ENCODE measurements at regions not wholly inside any gene's neighbourhood (a gene's known extent, or its start where the extent isn't known, plus 50 kb on each side); places are given as distances from the start of the nearest gene placed in this dataset.
"Not testable (repeated sequence)": the region's sequence is repeated elsewhere in the genome, so short reads cannot be mapped to it uniquely, and the experiment has no call there.

- H3K27ac ChIP-seq: no peak overlapping the region
- H3K4me1 ChIP-seq: no peaks in the 10 kb centered on the region
- no peak overlapping the region for H3K4me2 ChIP-seq
- H3K36me3 ChIP-seq: no peaks in the 10 kb centered on the region
- no peak overlapping the region for H3K4me3 ChIP-seq
- H4K20me1 ChIP-seq: no peaks in the 10 kb centered on the region
- 0 out of 2 replicates have a peak, but pooled peaks cover 5% of the 10 kb centered on the region for H3K9me3 ChIP-seq
- H3K27me3 ChIP-seq: no peaks in the 10 kb centered on the region
- TF ChIP-seq Cebpa-rat (IDR thresholded peaks at IDR 0.05): no peak
- H3K9ac ChIP-seq: no peak overlapping the region
Observed at GRCh38 chr2:184993746-184994145, 395.4 kb downstream of the ZNF804A start.

- H3K27me3 ChIP-seq: no peaks in the 10 kb centered on the region
- H3K27ac ChIP-seq: no peak overlapping the region
- no peak for TF ChIP-seq Cebpa-rat (IDR thresholded peaks at IDR 0.05)
- H3K9ac ChIP-seq: no peak overlapping the region
- no peaks in the 10 kb centered on the region for H3K36me3 ChIP-seq
- H3K4me3 ChIP-seq: no peak overlapping the region
- H3K4me1 ChIP-seq: no peaks in the 10 kb centered on the region
- H3K4me2 ChIP-seq: no peak overlapping the region
- no peaks in the 10 kb centered on the region for H3K9me3 ChIP-seq
- no peaks in the 10 kb centered on the region for H4K20me1 ChIP-seq
Observed at GRCh38 chr2:185006481-185006880, 408.2 kb downstream of the ZNF804A start.

- Histone ChIP-seq H3K4me2 (no peak overlapping the region), H3K27ac (no peak overlapping the region), H3K27me3 (no peaks in the 10 kb centered on the region), H3K36me3 (no peaks in the 10 kb centered on the region), H3K9me3 (peaks cover 20% of the 10 kb centered on the region), H4K20me1 (no peaks in the 10 kb centered on the region), H3K9ac (no peak overlapping the region), H3K4me1 (peaks cover 6% of the 10 kb centered on the region; the same call in 1 of the 2 replicates), H3K4me3 (no peak overlapping the region)
- TF ChIP-seq Cebpa-rat (IDR thresholded peaks at IDR 0.05): no peak
Observed at GRCh38 chr2:185012643-185013042, 414.3 kb downstream of the ZNF804A start.

GRCh38 chr2:185014076-185014475 is 415.7 kb downstream of the ZNF804A start:
- peaks cover 20% of the 10 kb centered on the region for H3K9me3 ChIP-seq
- H3K9ac ChIP-seq: no peak overlapping the region
- no peaks in the 10 kb centered on the region for H3K27me3 ChIP-seq
- H3K36me3 ChIP-seq: no peaks in the 10 kb centered on the region
- H4K20me1 ChIP-seq: no peaks in the 10 kb centered on the region
- no peak overlapping the region for H3K4me3 ChIP-seq
- no peak for TF ChIP-seq Cebpa-rat (IDR thresholded peaks at IDR 0.05)
- H3K4me2 ChIP-seq: no peak overlapping the region
- no peak overlapping the region for H3K27ac ChIP-seq
- peaks cover 6% of the 10 kb centered on the region; the same call in 1 of the 2 replicates for H3K4me1 ChIP-seq

GRCh38 chr2:185025891-185026290 is 427.6 kb downstream of the ZNF804A start:
- not testable (repeated sequence) for H3K4me3 ChIP-seq, H3K4me2 ChIP-seq, H3K27ac ChIP-seq, H3K27me3 ChIP-seq, H3K9me3 ChIP-seq, H3K4me1 ChIP-seq, H3K9ac ChIP-seq, H4K20me1 ChIP-seq, H3K36me3 ChIP-seq

GRCh38 chr2:185035906-185036305 is 437.6 kb downstream of the ZNF804A start:
- TF ChIP-seq Cebpa-rat (IDR thresholded peaks at IDR 0.05): no peak
- no peak overlapping the region for H3K4me3 ChIP-seq
- no peak overlapping the region for H3K27ac ChIP-seq
- H3K27me3 ChIP-seq: no peaks in the 10 kb centered on the region
- no peaks in the 10 kb centered on the region for H3K9me3 ChIP-seq
- no peaks in the 10 kb centered on the region for H3K36me3 ChIP-seq
- H3K9ac ChIP-seq: no peak overlapping the region
- no peaks in the 10 kb centered on the region for H4K20me1 ChIP-seq
- H3K4me1 ChIP-seq: no peaks in the 10 kb centered on the region
- H3K4me2 ChIP-seq: no peak overlapping the region

- Histone ChIP-seq H3K27ac (no peak overlapping the region), H3K4me2 (no peak overlapping the region), H3K36me3 (no peaks in the 10 kb centered on the region), H3K27me3 (no peaks in the 10 kb centered on the region), H3K4me3 (no peak overlapping the region), H3K9me3 (no peaks in the 10 kb centered on the region), H4K20me1 (no peaks in the 10 kb centered on the region), H3K9ac (no peak overlapping the region), H3K4me1 (no peaks in the 10 kb centered on the region)
- no peak for TF ChIP-seq Cebpa-rat (IDR thresholded peaks at IDR 0.05)
Observed at GRCh38 chr2:185044323-185044874, 446.1 kb downstream of the ZNF804A start.

- Histone ChIP-seq H3K9ac (no peak overlapping the region), H3K4me3 (no peak overlapping the region), H3K4me1 (no peaks in the 10 kb centered on the region), H3K4me2 (no peak overlapping the region), H3K27me3 (no peaks in the 10 kb centered on the region), H4K20me1 (no peaks in the 10 kb centered on the region), H3K9me3 (no peaks in the 10 kb centered on the region), H3K27ac (no peak overlapping the region), H3K36me3 (no peaks in the 10 kb centered on the region)
- TF ChIP-seq Cebpa-rat (IDR thresholded peaks at IDR 0.05): no peak
Observed at GRCh38 chr2:185050804-185051203, 452.5 kb downstream of the ZNF804A start.

GRCh38 chr2:185063761-185064160 is 465.4 kb downstream of the ZNF804A start:
- Histone ChIP-seq H3K36me3 (no peaks in the 10 kb centered on the region), H3K4me1 (no peaks in the 10 kb centered on the region), H3K4me3 (no peak overlapping the region), H3K9ac (no peak overlapping the region), H3K4me2 (no peak overlapping the region), H4K20me1 (no peaks in the 10 kb centered on the region), H3K27me3 (no peaks in the 10 kb centered on the region), H3K27ac (no peak overlapping the region), H3K9me3 (no peaks in the 10 kb centered on the region)
- TF ChIP-seq Cebpa-rat (IDR thresholded peaks at IDR 0.05): no peak

GRCh38 chr2:185066128-185066527 is 467.8 kb downstream of the ZNF804A start:
- Histone ChIP-seq H4K20me1 (no peaks in the 10 kb centered on the region), H3K4me2 (no peak overlapping the region), H3K4me3 (no peak overlapping the region), H3K27ac (no peak overlapping the region), H3K9ac (no peak overlapping the region), H3K4me1 (no peaks in the 10 kb centered on the region), H3K9me3 (no peaks in the 10 kb centered on the region), H3K36me3 (no peaks in the 10 kb centered on the region), H3K27me3 (no peaks in the 10 kb centered on the region)
- no peak for TF ChIP-seq Cebpa-rat (IDR thresholded peaks at IDR 0.05)

GRCh38 chr2:185069107-185069506 is 470.8 kb downstream of the ZNF804A start:
- Histone ChIP-seq H3K9ac (no peak overlapping the region), H3K4me2 (no peak overlapping the region), H4K20me1 (no peaks in the 10 kb centered on the region), H3K27ac (no peak overlapping the region), H3K4me3 (no peak overlapping the region), H3K9me3 (no peaks in the 10 kb centered on the region), H3K36me3 (no peaks in the 10 kb centered on the region), H3K4me1 (no peaks in the 10 kb centered on the region), H3K27me3 (no peaks in the 10 kb centered on the region)
- no peak for TF ChIP-seq Cebpa-rat (IDR thresholded peaks at IDR 0.05)
